Right ventricle myocardium superior (tissue), 1 donor: ENCODE measurements at regions not wholly inside any gene's neighbourhood (a gene's known extent, or its start where the extent isn't known, plus 50 kb on each side); places are given as distances from the start of the nearest gene placed in this dataset.
"Not testable (repeated sequence)": the region's sequence is repeated elsewhere in the genome, so short reads cannot be mapped to it uniquely, and the experiment has no call there.

Experiments
- ATAC-seq: fragments of 200-7000 bp; cut with Tn5 transposase; one replicate; pipeline ENCODE4 v1.9.1; 2020; ENCODE audit warnings: mild to moderate bottlenecking; ENCODE audit not compliant: poor library complexity
- DNase-seq: peaks from one replicate; pipeline ENCODE4 v3.0.0-alpha.2; 2020
- intact Hi-C: fragments of 100-400 bp; cut with DNase I; formaldehyde crosslinking; loops from one replicate; pipeline ENCODE4 v1.11.2; 2022
- donor health status: DM: no; HTN: yes; CAD: no; lungs with severe emphysema.

DNA sequence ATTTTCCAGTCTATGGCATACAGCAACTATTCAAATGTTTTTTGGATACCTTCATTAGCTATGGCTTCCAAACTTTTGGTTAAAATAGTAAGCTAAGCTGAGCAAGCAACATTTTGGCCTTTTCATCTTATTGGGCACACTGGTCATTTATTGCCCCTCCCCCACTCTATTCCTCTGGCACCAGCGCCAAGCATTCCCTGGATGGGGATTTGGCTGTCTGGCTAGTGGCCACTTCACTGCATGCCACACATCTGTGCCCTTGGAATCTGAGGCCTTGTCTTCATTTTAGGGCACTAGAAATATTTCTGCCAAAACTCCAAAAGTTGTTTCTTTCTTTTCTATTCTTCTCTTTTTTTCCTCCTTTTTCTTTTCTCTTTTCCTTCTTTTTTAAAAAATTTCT lies 305.8 kb upstream of the POTED start:
- intact Hi-C loops, ATAC-seq, DNase-seq: not testable (repeated sequence)

DNA sequence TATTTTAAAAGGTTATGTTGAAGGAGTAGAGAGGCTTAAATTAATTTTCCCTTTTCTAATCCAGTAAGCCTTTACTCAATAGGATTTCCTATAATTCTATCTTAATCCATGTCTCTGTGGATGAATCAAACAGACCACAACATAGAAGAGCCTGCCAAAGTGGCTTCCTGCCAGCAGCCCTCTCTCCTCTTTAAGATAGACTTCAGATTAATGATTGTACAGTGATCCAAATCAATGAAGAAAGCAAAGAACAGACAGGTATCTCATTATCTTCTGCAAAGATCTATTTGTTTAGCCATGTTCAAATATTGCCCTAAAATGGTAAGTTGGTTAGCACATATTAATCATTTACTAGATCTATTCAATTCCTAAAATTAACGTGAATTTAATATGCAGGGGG lies 304.7 kb upstream of the POTED start:
- ATAC-seq, intact Hi-C loops, DNase-seq: not testable (repeated sequence)

DNA sequence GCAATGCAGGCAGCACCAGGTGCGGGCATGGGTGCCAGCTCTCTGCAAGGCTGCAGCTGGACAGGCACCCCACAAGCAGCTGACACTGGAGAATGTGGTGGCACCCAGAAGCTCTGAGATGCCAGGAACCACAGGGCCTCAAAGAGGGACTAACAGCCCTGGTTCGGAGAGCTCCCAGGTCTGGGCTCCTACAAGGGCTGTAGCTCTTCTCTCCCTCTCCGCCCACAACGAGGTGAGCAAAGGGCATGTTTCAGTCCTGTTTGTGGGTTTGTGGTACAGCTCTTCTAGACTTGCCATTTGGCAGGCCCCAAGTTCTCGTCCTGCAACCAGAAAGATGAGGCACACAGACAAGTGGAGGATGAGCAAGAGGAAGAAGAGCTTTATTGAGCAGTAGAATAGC lies 299.5 kb upstream of the POTED start:
- peak; percentile 32 for DNase-seq
- intact Hi-C loops, ATAC-seq: not testable (repeated sequence)

DNA sequence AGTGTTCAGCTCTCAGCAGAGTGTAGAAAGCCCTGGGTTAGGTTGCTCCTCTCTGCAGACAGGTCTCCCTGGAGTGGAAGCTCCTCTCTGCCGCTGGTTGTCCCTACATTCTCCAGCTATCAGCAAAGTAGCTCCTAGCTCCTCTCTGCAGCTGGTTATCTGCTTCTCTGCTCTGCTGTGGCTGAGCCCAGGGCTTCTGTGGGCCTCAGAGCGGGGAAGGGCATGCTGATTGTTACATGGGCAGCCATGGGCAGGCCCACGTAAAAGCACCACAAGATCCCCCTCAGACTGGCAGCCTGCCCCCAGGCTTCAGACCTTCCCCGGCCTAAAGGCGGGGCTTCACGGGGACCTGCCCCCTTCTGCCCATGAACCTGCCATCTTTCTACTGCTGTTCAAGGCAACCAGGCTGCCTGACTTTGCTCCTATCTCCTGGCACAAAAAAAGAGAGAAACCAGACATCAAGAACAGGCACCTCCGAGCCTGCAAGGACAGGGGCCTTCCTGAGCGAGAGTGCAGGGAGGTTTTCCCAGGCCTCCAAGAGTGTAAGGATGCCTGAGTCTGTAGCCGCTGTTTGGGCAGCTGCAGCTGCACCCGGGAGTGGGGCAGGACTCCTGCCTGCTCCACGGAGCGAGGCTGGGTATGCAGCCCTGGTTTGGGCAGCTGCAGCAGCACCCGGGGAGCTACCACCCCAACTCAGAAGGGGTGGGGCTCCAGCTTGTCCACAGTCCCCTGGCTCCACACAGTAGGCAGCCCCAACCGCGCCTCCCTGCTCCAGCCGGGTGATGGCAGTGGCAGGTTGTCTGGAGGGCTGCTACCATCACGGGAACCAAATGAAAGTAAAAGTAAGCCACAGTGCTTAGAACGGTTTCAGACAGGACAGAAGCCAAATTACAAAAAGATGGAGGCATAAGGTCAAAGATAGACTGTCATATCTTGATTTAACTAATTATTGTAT lies 298.7 kb upstream of the POTED start:
- ATAC-seq, DNase-seq, intact Hi-C loops: not testable (repeated sequence)

DNA sequence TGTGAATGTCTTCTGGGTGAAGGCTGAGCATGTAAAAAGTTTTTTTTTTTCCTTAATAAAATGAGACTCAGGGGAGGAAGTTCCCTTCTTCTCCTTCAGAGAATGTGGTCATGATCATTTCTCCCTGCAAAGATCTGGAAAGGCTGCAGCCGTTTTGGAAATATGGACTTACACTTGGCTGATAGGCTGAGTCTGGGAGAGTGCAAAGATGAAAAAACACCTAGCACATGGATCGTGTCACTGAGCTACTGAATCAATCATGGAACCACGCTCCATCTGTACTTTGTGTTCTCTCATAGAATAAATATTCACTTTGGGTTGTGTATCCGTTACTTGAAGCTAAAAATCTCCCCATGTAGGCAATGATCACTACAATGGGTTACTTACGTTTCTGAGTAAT lies 290.9 kb upstream of the POTED start:
- DNase-seq, ATAC-seq, intact Hi-C loops: not testable (repeated sequence)

DNA sequence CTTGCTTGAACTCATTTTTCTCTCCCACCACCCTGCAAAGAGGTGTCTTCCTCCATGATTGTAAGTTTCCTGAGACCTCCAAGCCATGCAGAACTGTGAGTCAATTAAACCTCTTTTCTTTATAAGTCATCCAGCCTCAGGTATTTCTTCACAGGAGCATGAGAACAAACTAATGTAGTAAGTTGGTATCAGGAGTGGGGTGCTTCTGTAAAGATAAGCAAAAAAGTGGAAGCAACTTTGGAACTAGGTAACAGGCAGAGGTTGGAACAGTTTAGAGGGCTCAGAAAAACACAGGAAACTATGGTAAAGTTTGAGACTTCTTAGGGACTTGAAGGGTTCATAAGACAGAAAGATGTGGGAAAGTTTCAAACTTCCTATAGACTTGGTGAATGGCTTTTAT lies 287.7 kb upstream of the POTED start:
- not testable (repeated sequence) for DNase-seq

DNA sequence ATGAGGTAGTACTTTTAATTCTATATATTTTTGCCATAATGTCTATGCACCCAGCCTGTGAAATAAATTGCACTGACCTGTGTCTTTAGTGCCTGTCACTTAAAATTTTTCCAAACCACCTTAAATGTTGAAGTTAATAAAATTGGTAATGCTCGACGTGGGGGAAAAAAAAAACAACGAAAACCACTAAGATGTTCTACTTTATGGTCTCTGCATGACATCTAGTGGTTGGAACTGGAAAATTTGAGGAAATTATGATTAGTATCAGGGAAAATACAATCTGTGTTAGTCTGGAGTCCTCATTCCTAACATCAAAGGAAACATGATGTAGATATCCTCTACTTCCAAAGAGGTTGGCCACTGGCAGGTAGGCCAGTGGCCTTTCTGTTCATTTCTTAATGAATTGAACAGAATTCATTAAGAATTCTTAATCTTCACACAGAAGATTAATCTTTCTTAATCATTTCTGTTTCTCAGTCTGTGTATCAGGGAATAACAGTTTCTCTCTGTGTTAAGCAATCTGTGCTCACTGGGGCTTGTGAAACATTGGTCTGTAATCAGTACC lies 268.8 kb upstream of the POTED start:
- intact Hi-C loops, DNase-seq, ATAC-seq: not testable (repeated sequence)

More for the DNA sequence above, 287.7 kb upstream of the POTED start:
- ATAC-seq, intact Hi-C loops: not testable (repeated sequence)

DNA sequence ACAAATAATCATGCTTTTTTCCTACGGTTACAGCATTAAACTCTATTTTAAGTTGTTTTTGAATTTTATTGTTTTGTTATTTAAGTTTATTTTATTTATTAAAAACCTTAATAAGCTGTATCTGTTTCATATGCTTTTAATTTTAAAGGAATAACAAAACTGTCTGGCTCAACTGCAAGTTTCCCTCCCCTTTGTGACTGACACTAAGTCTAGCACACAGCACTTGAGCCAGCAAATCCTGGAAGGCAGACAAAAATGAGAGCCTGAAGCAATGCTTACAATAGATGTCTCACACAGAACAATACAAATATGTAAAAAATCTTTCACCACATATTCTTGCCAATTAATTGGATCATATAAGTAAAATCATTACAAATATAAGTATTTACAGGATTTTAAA lies 258.1 kb upstream of the POTED start:
- ATAC-seq, intact Hi-C loops, DNase-seq: not testable (repeated sequence)

DNA sequence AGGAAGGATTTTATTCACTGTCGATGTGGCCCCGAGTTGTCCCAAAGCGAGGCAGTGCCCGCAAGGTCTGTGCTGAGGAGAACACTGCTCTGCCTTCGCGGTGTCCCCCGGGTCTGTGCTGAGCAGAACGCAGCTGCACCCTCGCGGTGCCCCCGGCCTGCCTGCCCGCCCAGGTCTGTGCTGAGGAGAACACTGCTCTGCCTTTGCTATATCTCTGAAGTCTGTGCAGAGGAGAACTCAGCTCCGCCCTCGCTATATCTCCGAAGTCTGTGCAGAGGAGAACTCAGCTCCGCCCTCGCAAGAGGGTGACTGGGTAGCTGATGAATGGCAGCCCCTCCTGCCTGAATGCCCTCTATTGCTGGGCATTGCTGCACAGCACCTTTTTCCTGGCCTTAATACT lies 249.4 kb upstream of the POTED start:
- ATAC-seq: not testable (repeated sequence)

DNA sequence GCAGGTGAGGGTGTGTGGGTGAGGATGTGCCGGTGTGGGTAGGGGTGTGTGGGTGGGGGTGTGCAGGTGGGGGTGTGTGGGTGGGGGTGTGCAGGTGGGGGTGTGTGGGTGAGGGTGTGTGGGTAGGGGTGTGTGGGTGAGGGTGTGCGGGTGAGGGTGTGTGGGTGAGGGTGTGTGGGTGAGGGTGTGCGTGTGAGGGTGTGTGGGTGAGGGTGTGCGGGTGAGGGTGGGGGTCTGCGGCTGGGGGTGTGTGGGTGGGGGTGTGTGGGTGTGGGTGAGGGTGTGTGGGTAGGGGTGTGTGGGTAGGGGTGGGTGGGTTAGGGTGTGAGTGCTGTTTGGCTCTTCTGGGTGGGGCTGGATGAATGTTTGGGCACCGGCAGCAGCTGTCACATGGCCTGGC lies 241.4 kb upstream of the POTED start:
- DNase-seq (no peak), ATAC-seq (no peak)
- intact Hi-C loops: no loop called here

More for the DNA sequence above, 249.4 kb upstream of the POTED start:
- intact Hi-C loops, DNase-seq: not testable (repeated sequence)

DNA sequence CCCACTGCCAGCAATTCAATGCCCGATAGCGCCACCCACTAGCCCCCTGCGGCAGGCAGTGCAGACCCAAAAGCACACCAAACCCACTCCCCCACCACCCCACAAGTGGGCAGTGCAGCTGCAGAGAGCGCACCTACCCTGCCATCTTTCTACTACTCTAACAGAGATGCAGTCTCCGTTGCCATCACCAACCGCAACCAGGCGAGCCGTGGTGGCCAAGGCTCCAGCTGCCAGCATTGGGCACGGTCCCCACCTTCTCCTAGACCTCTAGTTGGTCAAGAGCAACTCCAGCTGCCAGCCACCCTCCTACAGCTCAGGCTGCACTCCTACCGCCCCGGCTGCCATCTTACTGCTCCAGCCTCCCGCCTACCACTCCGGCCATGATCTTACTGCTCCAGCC lies 236.9 kb upstream of the POTED start:
- ATAC-seq, DNase-seq, intact Hi-C loops: not testable (repeated sequence)

DNA sequence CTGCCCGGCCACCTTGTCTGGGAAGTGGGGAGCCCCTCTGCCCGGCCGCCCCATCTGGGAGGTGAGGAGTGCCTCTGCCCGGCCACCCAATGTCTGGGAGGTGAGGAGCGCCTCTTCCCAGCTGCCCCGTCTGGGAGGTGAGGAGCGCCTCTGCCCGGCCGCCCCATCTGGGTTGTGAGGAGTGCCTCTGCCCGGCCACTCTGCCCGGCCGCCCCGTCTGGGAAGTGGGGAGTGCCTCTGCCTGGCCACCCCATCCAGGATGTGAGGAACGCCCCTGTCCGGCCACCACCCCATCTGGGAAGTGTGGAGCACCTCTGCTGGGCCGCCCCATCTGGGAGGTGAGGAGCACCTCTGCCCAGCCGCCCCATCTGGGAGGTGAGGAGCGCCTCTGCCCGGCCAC lies 230.6 kb upstream of the POTED start:
- DNase-seq, ATAC-seq, intact Hi-C loops: not testable (repeated sequence)

DNA sequence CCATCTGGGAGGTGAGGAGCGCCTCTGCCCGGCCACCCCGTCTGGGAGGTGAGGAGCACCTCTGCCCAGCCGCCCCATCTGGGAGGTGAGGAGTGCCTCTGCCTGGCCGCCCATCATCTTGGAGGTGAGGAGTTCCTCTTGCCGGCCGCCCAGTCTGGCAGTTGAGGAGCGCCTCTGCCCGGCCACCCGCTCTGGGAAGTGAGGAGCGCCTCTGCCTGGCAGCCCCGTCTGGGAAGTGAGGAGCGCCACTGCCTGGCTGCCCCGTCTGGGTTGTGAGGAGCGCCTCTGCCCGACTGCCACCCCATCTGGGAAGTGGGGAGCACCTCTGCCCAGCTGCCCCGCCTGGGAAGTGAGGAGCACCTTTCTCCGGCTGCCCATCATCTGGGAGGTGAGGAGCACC lies 230.0 kb upstream of the POTED start:
- intact Hi-C loops, DNase-seq, ATAC-seq: not testable (repeated sequence)

DNA sequence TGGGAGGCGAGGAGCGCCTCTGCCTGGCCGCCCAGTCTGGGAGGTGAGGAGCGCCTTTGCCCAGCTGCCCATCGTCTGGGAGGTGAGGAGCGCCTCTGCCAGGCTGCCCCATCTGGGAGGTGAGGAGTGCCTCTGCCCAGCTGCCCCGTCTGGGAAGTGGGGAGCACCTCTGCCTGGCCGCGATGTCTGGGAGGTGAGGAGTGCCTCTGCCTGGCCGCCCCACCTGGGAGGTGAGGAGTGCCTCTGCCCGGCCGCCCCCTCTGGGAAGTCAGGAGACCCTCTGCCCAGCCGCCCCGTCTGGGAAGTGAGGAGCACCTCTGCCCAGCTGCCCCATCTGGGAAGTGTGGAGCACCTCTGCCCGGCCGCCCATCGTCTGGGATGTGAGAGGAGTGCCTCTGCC lies 229.0 kb upstream of the POTED start:
- ATAC-seq, DNase-seq, intact Hi-C loops: not testable (repeated sequence)

DNA sequence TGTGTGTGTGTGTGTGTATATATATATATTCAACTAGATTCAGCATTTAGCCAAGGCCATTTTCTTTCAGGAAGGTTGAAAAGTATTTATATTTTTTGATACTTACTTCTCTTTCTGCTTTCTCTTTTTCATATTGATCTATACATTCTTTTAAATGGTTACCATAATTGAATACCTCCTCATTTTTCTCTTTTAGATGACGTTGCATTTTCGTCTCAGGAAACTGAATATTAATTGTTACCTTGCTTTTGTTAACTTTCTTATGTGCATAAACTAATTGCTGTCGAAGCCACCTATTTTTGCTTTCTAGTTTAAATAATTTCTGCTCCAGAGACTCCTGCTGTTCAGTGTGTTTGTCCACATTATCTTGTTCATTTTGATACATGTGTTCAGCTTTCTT lies 225.4 kb upstream of the POTED start:
- intact Hi-C loops, ATAC-seq, DNase-seq: not testable (repeated sequence)

DNA sequence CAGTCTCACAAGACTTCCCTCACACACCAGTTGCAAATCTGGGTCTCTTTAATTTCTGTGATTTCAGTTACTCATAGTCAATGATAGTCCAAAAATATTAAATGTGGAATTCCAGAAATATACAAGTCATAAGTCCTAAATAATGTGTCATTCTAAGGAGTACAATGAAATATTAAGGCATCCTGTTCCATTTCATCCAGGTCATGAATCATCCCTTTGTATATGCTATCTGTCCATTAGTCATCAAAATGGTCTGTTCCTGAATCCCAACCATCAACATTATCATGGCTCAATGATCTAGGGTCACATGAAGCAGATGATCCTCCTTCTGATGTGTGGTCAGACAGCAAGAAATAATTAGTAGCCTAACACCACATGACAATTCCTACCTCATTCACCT lies 200.4 kb upstream of the POTED start:
- intact Hi-C loops, DNase-seq, ATAC-seq: not testable (repeated sequence)

DNA sequence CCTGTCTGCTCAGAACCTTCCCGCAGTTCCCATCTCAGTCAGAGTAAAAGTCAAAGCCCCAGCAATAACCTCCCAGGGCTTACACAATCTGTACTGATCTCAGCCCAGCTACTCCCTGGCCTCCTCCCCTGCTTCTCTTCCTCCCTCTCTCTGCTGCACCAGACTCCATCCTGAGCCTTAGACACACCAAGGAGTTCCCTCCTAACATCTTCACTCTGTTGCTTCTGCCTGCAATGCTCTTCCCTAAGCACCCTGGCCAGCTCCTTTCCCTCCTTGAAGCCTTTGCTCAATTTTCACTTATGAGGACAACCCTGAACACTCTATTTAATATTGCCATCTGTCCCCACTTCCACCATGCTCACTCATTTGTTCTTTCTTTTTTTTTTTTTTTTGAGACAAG lies 173.7 kb upstream of the POTED start:
- DNase-seq, ATAC-seq, intact Hi-C loops: not testable (repeated sequence)

DNA sequence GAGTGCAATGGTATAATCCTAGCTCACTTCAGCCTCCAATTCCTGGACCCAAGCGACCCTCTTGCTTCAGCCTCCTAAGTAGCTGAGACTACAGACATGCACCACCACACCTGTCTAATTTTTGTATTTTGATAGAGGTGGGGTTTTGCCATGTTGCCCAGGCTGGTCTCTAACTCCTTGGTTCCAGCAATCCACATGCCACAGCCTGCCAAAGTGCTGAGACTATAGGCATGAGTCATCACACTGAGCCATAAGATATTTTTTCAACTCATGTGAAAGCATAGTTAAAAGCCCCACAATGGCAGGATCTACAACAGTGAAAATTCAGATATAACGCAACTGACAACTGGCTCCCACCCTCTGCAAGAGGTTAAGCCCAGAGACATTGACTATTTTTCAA lies 161.8 kb upstream of the POTED start:
- ATAC-seq, DNase-seq, intact Hi-C loops: not testable (repeated sequence)

DNA sequence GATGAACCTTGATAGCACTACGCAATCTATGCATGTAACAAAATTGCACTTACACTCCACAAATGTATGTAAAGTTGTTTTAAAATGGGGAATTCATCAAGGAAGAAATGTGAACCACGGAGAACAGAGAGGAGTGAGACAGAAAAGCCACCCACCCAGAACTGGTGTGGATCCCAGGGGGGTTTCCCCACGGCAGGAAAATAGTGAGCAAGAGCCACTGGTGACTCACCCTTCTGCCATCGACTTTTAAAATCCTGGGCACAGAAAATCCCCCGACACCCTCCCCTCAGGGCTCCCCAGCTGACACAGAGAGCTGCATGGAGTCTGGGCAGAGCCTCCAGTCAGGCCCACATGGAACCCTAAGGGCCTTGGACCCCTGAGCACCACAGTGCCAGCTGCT lies 146.0 kb upstream of the POTED start:
- DNase-seq, intact Hi-C loops, ATAC-seq: not testable (repeated sequence)
